AG09309 (cell line): ENCODE measurements at regions not wholly inside any gene's neighbourhood (a gene's known extent, or its start where the extent isn't known, plus 50 kb on each side); places are given as distances from the start of the nearest gene placed in this dataset.
"Not testable (repeated sequence)": the region's sequence is repeated elsewhere in the genome, so short reads cannot be mapped to it uniquely, and the experiment has no call there.

Source experiments
- DNase-seq: peaks from one replicate; pipeline ENCODE4 v3.0.0-alpha.2; 2010; ENCODE audit warnings: low read depth
- H3K4me3 ChIP-seq: 2 replicates; pipeline ENCODE4 v1.5.1; 2011; ENCODE audit warnings: mild to moderate bottlenecking, low read depth, low read length, moderate library complexity; ENCODE audit not compliant: control insufficient read depth
- TF ChIP-seq, protein P1 (sequence below): IDR thresholded peaks from 2 replicates; pipeline ENCODE4 v1.5.1; 2011; ENCODE audit warnings: mild to moderate bottlenecking, low read depth, low read length, inconsistent platforms; ENCODE audit not compliant: insufficient read depth, control insufficient read depth; ENCODE audit errors: missing control alignments

DNA sequence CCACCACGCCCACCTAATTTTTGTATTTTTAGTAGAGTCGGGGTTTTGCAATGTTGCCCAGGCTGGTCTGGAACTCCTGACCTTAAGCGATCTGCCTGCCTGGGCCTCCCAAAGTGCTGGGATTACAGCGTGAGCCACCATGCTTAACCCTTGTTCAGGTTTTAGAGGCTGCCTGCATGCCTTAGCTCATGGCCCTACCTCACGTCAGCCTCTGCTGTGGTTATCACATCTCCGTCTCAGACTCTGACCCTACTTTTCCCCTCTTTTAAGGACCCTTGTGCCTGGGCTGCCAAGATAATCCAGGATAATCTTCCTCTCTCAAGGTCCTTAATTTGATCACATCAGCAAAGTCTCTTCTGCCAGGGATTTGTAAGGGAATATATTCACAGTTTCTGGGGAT lies 98.2 kb upstream of the PMAIP1 start:
- H3K4me3 ChIP-seq, result no peak overlapping the region
- TF ChIP-seq, protein P1, sequence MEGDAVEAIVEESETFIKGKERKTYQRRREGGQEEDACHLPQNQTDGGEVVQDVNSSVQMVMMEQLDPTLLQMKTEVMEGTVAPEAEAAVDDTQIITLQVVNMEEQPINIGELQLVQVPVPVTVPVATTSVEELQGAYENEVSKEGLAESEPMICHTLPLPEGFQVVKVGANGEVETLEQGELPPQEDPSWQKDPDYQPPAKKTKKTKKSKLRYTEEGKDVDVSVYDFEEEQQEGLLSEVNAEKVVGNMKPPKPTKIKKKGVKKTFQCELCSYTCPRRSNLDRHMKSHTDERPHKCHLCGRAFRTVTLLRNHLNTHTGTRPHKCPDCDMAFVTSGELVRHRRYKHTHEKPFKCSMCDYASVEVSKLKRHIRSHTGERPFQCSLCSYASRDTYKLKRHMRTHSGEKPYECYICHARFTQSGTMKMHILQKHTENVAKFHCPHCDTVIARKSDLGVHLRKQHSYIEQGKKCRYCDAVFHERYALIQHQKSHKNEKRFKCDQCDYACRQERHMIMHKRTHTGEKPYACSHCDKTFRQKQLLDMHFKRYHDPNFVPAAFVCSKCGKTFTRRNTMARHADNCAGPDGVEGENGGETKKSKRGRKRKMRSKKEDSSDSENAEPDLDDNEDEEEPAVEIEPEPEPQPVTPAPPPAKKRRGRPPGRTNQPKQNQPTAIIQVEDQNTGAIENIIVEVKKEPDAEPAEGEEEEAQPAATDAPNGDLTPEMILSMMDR, result no peak
- DNase-seq, result no peak

DNA sequence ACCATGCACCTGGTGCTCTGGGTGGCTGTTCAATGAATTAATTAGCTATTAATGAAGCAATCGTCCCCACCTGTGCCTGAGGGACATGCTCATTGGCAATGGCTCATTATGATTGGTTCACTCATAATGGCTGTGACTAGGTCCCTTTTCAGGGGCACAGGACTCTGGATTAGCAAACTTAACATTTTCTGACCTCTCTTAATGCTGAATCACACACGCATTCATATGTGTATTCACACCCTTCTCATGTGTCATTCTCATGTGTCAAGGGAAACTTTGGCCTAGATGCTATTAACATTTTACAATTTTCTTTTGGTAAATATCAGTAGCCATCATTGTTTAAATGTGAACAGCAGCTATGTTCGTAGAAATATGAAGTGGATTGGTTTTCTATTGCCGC lies 98.9 kb upstream of the PMAIP1 start:
- DNase-seq, result no peak
- TF ChIP-seq, protein P1, result no peak
- H3K4me3 ChIP-seq, result no peak overlapping the region

DNA sequence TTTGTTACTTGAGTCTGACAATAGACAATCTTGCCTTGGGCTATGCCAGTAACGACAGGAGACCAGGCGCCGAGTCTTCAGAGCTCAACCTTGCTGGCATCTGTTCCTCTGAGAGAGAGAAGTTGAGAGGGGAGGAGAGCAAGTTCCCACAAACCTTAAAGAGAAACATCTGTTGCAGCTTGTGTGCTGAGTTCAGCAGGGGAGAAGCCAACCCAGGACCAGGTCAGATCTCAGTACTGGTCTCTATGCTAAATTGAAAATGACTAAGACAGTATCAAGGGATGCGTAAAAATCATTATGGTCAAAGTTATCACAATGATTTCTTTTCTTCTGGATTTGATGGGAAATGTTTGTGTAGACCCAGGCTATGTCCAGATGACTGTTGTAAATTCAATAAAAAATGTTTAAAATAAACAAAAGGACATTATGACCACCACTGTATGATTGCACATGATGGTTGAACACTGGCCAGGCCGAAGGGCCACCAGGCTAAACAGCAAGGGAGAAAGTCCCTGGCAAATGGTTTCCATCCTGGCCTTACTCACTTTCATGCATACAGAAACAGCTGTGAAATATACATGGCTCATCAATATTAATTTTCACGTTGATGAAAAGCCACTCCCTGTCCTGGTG lies 100.3 kb upstream of the PMAIP1 start:
- DNase-seq, result no peak
- TF ChIP-seq, protein P1, result no peak
- no peak overlapping the region for H3K4me3 ChIP-seq

DNA sequence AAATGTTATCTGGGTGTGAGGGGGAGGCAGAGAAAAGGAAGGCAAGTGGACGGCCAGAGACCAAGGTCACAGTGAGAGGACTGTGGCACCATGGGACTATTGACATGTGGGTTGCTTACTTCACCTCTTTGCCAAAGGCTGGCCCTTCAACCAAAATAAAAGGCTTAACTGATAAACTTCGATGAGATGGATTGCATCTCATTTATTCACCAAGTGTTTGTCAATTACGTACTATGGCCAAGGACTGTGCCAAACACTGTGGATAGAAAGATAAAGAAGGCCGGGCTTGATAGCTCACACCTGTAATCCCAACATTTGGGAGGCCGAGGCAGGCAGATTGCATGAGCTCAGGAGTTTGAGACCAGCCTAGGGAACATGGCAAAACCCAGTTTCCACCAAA lies 98.7 kb upstream of the CCBE1 start:
- DNase-seq, result no peak
- no peak overlapping the region for H3K4me3 ChIP-seq
- TF ChIP-seq, protein P1, result no peak

DNA sequence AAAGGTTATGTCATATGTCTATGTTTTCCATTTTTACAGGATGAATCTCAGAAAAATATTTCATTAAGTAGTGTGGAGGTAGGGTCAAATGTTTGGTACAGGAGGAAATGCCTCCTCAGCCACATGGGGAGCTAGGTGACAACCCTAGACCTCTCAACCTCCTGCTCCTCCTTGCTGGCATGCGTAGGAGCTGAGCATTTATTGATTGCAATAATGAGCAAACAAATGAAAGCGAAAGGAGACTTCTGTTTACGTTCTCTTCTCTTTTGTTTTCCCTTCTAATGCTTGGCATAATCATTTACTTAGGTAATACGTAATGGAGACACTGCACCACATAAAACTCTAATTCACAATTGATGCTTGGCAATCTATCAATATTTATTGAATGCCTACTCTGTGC lies 95.1 kb upstream of the CCBE1 start:
- TF ChIP-seq, protein P1, result no peak
- no peak overlapping the region for H3K4me3 ChIP-seq
- DNase-seq, result no peak

DNA sequence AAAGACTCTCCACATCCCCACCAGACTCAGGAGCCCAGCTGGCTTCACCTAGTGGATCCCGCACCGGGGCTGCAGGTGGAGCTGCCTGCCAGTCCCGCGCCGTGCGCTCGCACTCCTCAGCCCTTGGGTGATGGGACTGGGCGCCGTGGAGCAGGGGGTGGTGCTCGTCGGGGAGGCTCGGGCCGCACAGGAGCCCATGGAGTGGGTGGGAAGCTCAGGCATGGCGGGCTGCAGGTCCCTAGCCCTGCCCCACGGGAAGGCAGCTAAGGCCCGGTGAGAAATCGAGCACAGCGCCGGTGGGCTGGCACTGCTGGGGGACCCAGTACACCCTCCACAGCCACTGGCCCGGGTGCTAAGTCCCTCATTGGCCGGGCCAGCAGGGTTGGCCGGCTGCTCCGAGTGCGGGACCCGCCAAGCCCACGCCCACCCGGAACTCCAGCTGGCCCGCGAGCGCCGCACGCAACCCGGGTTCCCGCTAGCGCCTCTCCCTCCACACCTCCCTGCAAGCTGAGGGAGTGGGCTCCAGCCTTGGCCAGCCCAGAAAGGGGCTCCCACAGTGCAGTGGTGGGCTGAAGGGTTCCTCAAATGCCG lies 93.2 kb upstream of the CCBE1 start:
- H3K4me3 ChIP-seq, DNase-seq: not testable (repeated sequence)

DNA sequence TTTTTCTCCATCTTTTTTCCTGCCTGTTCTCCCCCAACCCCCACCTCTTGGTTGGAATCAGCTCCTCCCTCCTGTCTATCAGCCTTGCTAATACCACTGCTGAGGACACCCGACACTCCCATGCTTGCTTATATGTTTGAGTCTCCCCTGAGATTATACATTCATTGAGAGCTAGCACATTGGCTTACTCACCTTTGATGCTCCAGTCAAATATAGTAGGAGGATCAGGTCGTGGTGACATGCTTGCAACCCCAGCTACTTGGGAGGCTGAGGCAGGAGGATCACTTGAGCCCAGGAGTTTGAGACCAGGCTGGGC lies 91.5 kb upstream of the CCBE1 start:
- no peak overlapping the region for H3K4me3 ChIP-seq
- TF ChIP-seq, protein P1, result no peak
- no peak for DNase-seq
